Glutamatergic neuron (in vitro differentiated cells): ENCODE measurements at regions not wholly inside any gene's neighbourhood (a gene's known extent, or its start where the extent isn't known, plus 50 kb on each side); places are given as distances from the start of the nearest gene placed in this dataset.
A peak's percentile ranks its signal among the peaks of the same experiment; 100 is the strongest.

Experiments used
- DNase-seq: peaks from one replicate; pipeline ENCODE4 v3.0.0; 2022
- H3K27ac Mint-ChIP-seq: one replicate; pipeline ENCODE4 v1.8.0; 2020; ENCODE audit warnings: mild to moderate bottlenecking, mixed read lengths, inconsistent platforms; ENCODE audit not compliant: unreplicated experiment
- H3K27me3 Mint-ChIP-seq: one replicate; pipeline ENCODE4 v1.8.0; 2020; ENCODE audit warnings: mild to moderate bottlenecking, moderate library complexity, mixed read lengths, inconsistent platforms; ENCODE audit not compliant: unreplicated experiment
- H3K36me3 Mint-ChIP-seq: one replicate; pipeline ENCODE4 v1.8.0; 2020; ENCODE audit warnings: mild to moderate bottlenecking, mixed read lengths, inconsistent platforms; ENCODE audit not compliant: unreplicated experiment
- H3K4me1 Mint-ChIP-seq: one replicate; pipeline ENCODE4 v1.8.0; 2020; ENCODE audit warnings: mild to moderate bottlenecking, low read depth, mixed read lengths, inconsistent platforms; ENCODE audit not compliant: unreplicated experiment
- H3K4me3 Mint-ChIP-seq: one replicate; pipeline ENCODE4 v1.8.0; 2020; ENCODE audit warnings: mild to moderate bottlenecking, mixed read lengths, inconsistent platforms; ENCODE audit not compliant: unreplicated experiment
- H3K9me3 Mint-ChIP-seq: one replicate; pipeline ENCODE4 v1.8.0; 2020; ENCODE audit warnings: mild to moderate bottlenecking, moderate library complexity, mixed read lengths, inconsistent platforms; ENCODE audit not compliant: unreplicated experiment
- TF ChIP-seq, protein P1 (sequence below): fragments of 200-600 bp; sonication (generic); IDR thresholded peaks from one replicate; pipeline ENCODE4 v1.5.0; 2021; ENCODE audit not compliant: partially characterized antibody, unreplicated experiment

DNA sequence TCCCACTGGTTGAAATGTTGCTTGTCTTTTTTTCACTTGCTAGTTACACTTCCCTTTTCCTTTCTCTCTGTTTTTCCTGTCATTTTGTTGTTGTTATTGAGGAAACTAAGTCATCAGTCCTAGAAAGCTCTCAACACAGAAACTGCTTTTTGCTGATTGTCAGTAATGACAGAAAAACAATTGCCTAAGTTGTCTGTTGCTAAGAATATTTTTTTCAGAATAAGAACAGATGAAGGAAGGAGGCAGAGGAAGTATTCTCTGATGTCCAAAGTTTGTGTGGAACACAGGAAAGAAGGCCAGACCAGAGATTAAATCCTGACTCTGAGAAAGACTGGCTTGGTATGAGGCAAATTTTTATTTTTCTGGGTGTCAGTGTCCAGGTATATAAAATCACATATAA lies 163.3 kb downstream of the CASP12 start:
- Mint-ChIP-seq H3K36me3 (no peaks in the 10 kb centered on the region), H3K4me3 (no peak overlapping the region), H3K27ac (no peak overlapping the region), H3K27me3 (no peaks in the 10 kb centered on the region), H3K4me1 (peaks cover 3% of the 10 kb centered on the region), H3K9me3 (no peaks in the 10 kb centered on the region)
- TF ChIP-seq, protein P1, sequence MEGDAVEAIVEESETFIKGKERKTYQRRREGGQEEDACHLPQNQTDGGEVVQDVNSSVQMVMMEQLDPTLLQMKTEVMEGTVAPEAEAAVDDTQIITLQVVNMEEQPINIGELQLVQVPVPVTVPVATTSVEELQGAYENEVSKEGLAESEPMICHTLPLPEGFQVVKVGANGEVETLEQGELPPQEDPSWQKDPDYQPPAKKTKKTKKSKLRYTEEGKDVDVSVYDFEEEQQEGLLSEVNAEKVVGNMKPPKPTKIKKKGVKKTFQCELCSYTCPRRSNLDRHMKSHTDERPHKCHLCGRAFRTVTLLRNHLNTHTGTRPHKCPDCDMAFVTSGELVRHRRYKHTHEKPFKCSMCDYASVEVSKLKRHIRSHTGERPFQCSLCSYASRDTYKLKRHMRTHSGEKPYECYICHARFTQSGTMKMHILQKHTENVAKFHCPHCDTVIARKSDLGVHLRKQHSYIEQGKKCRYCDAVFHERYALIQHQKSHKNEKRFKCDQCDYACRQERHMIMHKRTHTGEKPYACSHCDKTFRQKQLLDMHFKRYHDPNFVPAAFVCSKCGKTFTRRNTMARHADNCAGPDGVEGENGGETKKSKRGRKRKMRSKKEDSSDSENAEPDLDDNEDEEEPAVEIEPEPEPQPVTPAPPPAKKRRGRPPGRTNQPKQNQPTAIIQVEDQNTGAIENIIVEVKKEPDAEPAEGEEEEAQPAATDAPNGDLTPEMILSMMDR = no peak
- no peak for DNase-seq

DNA sequence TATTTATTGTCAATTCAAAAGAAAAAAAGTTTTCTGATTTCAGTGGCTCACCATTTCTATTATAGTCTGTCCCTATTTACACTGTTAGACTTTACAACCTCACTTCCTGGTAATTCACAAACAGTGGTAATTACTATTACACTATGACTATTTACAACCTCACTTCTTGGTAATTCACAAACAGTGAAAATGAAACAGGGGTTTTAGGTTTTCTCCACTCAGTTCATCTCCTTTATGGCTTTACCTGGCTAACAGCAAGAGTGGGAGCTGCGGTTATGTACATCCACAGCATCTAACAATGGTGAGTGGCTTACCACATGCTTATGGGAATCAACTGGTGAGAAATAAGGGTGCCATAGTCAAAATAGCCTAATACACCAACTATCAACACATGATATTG lies 166.4 kb downstream of the CASP12 start:
- no peak overlapping the region for H3K4me3 Mint-ChIP-seq
- no peaks in the 10 kb centered on the region for H3K9me3 Mint-ChIP-seq
- TF ChIP-seq, protein P1 = no peak
- no peak overlapping the region for H3K27ac Mint-ChIP-seq
- no peak for DNase-seq
- no peaks in the 10 kb centered on the region for H3K27me3 Mint-ChIP-seq
- no peaks in the 10 kb centered on the region for H3K36me3 Mint-ChIP-seq
- peaks cover 6% of the 10 kb centered on the region for H3K4me1 Mint-ChIP-seq

DNA sequence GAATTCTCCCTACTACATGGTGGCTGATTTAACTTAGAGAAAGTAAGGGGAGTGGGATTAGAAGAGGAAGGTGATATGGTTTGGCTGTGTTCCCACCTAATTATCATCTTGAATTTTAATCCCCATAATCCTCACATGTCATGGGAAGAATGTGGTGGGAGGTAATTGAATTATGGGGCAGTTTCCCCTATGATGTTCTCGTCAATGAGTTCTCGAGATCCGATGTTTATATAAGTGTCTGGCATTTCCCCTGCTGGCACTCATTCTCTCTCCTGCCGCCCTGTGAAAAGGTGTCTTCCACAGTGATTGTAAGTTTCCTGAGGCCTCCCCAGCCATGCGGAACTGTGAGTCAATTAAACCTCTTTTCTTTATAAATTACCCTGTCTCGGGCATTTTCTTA lies 169.3 kb downstream of the CASP12 start:
- Mint-ChIP-seq H3K4me1 (peaks cover 8% of the 10 kb centered on the region), H3K4me3 (no peak overlapping the region), H3K36me3 (no peaks in the 10 kb centered on the region), H3K27me3 (no peaks in the 10 kb centered on the region), H3K9me3 (no peaks in the 10 kb centered on the region), H3K27ac (peak overlapping the region; percentile 11)
- TF ChIP-seq, protein P1 = no peak
- DNase-seq = no peak

DNA sequence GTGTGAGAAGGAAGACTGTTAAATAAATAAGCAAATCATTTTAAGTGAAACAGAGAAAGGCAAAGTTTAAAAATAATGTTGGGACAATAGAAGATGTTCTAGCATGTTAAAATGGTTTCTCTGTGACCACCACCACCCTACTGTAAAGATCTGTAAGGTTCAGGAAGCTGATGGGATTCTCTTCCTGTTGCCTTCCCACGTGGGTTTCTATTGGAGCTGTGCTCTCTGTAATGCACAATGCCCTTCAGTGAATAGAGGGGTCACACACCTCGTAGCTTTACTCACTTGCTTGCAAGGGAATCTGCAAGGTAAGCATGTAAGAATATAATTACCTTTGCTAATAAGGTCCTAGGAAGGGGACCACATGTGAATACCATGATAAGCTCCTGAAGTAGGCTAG lies 170.5 kb downstream of the CASP12 start:
- no peak for DNase-seq
- TF ChIP-seq, protein P1 = no peak
- Mint-ChIP-seq H3K36me3 (no peaks in the 10 kb centered on the region), H3K27ac (no peak overlapping the region), H3K4me3 (no peak overlapping the region), H3K27me3 (no peaks in the 10 kb centered on the region), H3K9me3 (peaks cover 1% of the 10 kb centered on the region), H3K4me1 (peaks cover 8% of the 10 kb centered on the region)

DNA sequence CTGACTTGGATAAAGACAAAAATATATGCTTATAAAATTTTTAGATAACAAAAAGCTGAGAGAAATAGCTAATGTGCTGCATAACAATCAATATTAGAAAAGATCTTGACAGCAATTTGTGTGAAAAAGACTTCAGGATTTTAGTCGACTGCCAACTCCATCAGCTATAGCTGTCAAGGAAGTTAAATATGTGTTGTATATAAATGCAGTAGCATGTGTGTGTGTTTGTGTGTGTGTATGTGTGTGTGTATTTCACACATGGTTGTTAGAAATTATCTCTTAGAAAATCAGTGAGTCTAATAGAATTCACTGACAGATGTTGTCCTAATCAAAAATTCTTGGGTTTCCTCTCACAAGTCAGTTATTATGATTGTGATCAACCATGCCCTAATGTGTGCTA lies 171.2 kb downstream of the CASP12 start:
- TF ChIP-seq, protein P1 = no peak
- Mint-ChIP-seq H3K4me1 (peaks cover 8% of the 10 kb centered on the region), H3K36me3 (no peaks in the 10 kb centered on the region), H3K9me3 (peaks cover 1% of the 10 kb centered on the region), H3K4me3 (no peak overlapping the region), H3K27ac (no peak overlapping the region), H3K27me3 (no peaks in the 10 kb centered on the region)
- no peak for DNase-seq
